Cardiac fibroblast (primary cell): ENCODE measurements at regions not wholly inside any gene's neighbourhood (a gene's known extent, or its start where the extent isn't known, plus 50 kb on each side); places are given as distances from the start of the nearest gene placed in this dataset.
A peak's percentile ranks its signal among the peaks of the same experiment; 100 is the strongest.

ENCODE experiments used
- DNase-seq, 2 donors: peaks; one replicate each; pipeline versions ENCODE4 v3.0.0 to v3.0.0-alpha.2; 2010; ENCODE audit warnings: low read depth in 2 of 2
- H3K4me3 ChIP-seq, 2 donors: replicated peaks in 1 of 2; 1 replicate in 1 of 2; 2 replicates in 1 of 2; pipeline ENCODE4 v1.5.1; 2011; ENCODE audit warnings: low read depth in 2 of 2, low read length in 2 of 2, mild to moderate bottlenecking in 2 of 2, moderate library complexity in 1 of 2
- CTCF ChIP-seq: IDR thresholded peaks from one replicate; pipeline ENCODE4 v1.5.1; 2011; ENCODE audit warnings: low read depth, mild to moderate bottlenecking, low read length, inconsistent platforms

- H3K4me3 ChIP-seq, result no peak overlapping the region
- peak; percentile 18 for TF ChIP-seq CTCF
- peak; percentile 29 to 35 for DNase-seq
Observed at GRCh38 chr3:106341087-106341486, 472.3 kb upstream of the CBLB start.

- H3K4me3 ChIP-seq, result no peak overlapping the region
- no peak for DNase-seq
- no peak for TF ChIP-seq CTCF
Observed at GRCh38 chr3:106341586-106342162, 472.9 kb upstream of the CBLB start.

GRCh38 chr3:106342386-106342785 lies 473.6 kb upstream of the CBLB start:
- no peak overlapping the region for H3K4me3 ChIP-seq
- TF ChIP-seq CTCF, result no peak
- no peak for DNase-seq

- DNase-seq, result no peak
- no peak for TF ChIP-seq CTCF
- no peak overlapping the region for H3K4me3 ChIP-seq
Observed at GRCh38 chr3:106343811-106344210, 475.0 kb upstream of the CBLB start.

- H3K4me3 ChIP-seq, result no peak overlapping the region
- peak; percentile 91 to 92 for DNase-seq
- no peak for TF ChIP-seq CTCF
Observed at GRCh38 chr3:106345353-106346027, 476.7 kb upstream of the CBLB start.

- no peak for DNase-seq
- TF ChIP-seq CTCF, result no peak
- no peak overlapping the region for H3K4me3 ChIP-seq
Observed at GRCh38 chr3:106347350-106347749, 478.5 kb upstream of the CBLB start.
